Mesothelial cell of epicardium (in vitro differentiated cells): ENCODE measurements at regions not wholly inside any gene's neighbourhood (a gene's known extent, or its start where the extent isn't known, plus 50 kb on each side); places are given as distances from the start of the nearest gene placed in this dataset.

Experiments
- DNase-seq, 2 experiments: peaks; one replicate each; pipeline ENCODE4 v3.0.0; 2021; ENCODE audit warnings: low spot score in 2 of 2; ENCODE audit not compliant: unreplicated experiment in 2 of 2
- H3K27ac Mint-ChIP-seq: 2 replicates; pipeline ENCODE4 v1.8.0; 2021; ENCODE audit warnings: mixed read lengths
- H3K27me3 Mint-ChIP-seq: 2 replicates; pipeline ENCODE4 v1.8.0; 2021; ENCODE audit warnings: low read depth, mixed read lengths
- H3K36me3 Mint-ChIP-seq: 2 replicates; pipeline ENCODE4 v1.8.0; 2021; ENCODE audit warnings: mixed read lengths
- H3K4me1 Mint-ChIP-seq: 2 replicates; pipeline ENCODE4 v1.8.0; 2021; ENCODE audit warnings: mixed read lengths
- H3K4me3 Mint-ChIP-seq: 2 replicates; pipeline ENCODE4 v1.8.0; 2021; ENCODE audit warnings: mild to moderate bottlenecking, moderate library complexity, mixed read lengths
- H3K9me3 Mint-ChIP-seq: 2 replicates; pipeline ENCODE4 v1.8.0; 2021; ENCODE audit warnings: mixed read lengths
- CTCF ChIP-seq: fragments of 200-600 bp; sonication (generic); IDR thresholded peaks from one replicate; pipeline ENCODE4 v1.5.0; 2021; ENCODE audit warnings: antibody characterized with exemption; ENCODE audit not compliant: unreplicated experiment

GRCh38 chr2:196587739-196588138 is 51.8 kb upstream of the CCDC150 start:
- Mint-ChIP-seq H3K27me3 (no peaks in the 10 kb centered on the region), H3K27ac (no peak overlapping the region), H3K36me3 (no peaks in the 10 kb centered on the region), H3K4me3 (no peak overlapping the region), H3K4me1 (peaks cover 51% of the 10 kb centered on the region), H3K9me3 (no peaks in the 10 kb centered on the region)
- TF ChIP-seq CTCF = no peak
- no peak for DNase-seq

- Mint-ChIP-seq H3K36me3 (no peaks in the 10 kb centered on the region), H3K4me1 (peaks cover 50% of the 10 kb centered on the region), H3K27me3 (no peaks in the 10 kb centered on the region), H3K4me3 (no peak overlapping the region), H3K9me3 (no peaks in the 10 kb centered on the region), H3K27ac (peak overlapping the region; percentile 77)
- no peak for TF ChIP-seq CTCF
- no peak for DNase-seq
Measured at GRCh38 chr2:196589419-196589818, 50.1 kb upstream of the CCDC150 start.
